H9 (cell line): ENCODE measurements at regions not wholly inside any gene's neighbourhood (a gene's known extent, or its start where the extent isn't known, plus 50 kb on each side); places are given as distances from the start of the nearest gene placed in this dataset.

Experiments
- DNase-seq: peaks from one replicate; pipeline ENCODE4 v3.0.0-alpha.2; 2017
- H2AFZ ChIP-seq: one replicate; pipeline ENCODE4 v1.6.1; 2013; ENCODE audit warnings: mild to moderate bottlenecking, low read length, control low read depth, moderate library complexity
- H2AK5ac ChIP-seq: 2 replicates; pipeline ENCODE4 v1.6.1; 2013; ENCODE audit warnings: low read length, control low read depth, mixed read lengths; ENCODE audit not compliant: insufficient read length
- H2BK120ac ChIP-seq: one replicate; pipeline ENCODE4 v1.6.1; 2013; ENCODE audit warnings: low read depth, mild to moderate bottlenecking, low read length, control low read depth, inconsistent platforms; ENCODE audit not compliant: poor library complexity, severe bottlenecking
- H2BK12ac ChIP-seq: 2 replicates; pipeline ENCODE4 v1.6.1; 2013; ENCODE audit warnings: low read length, control low read depth, mixed read lengths, low read depth; ENCODE audit not compliant: insufficient read length
- H2BK15ac ChIP-seq: 2 replicates; pipeline ENCODE4 v1.6.1; 2013; ENCODE audit warnings: low read depth, low read length, control low read depth
- H2BK20ac ChIP-seq: one replicate; pipeline ENCODE4 v1.6.1; 2013; ENCODE audit warnings: low read depth, mild to moderate bottlenecking, low read length, control low read depth, inconsistent platforms; ENCODE audit not compliant: poor library complexity, severe bottlenecking
- H2BK5ac ChIP-seq: 2 replicates; pipeline ENCODE4 v1.6.1; 2013; ENCODE audit warnings: low read length, control low read depth, mixed read lengths; ENCODE audit not compliant: insufficient read length
- H3K14ac ChIP-seq: 2 replicates; pipeline ENCODE4 v1.6.1; 2013; ENCODE audit warnings: low read length, control low read depth; ENCODE audit not compliant: insufficient read depth
- H3K18ac ChIP-seq: 2 replicates; pipeline ENCODE4 v1.6.1; 2013; ENCODE audit warnings: low read depth, mild to moderate bottlenecking, mixed read lengths, low read length, control low read depth; ENCODE audit not compliant: insufficient read length
- H3K23ac ChIP-seq: 2 replicates; pipeline ENCODE4 v1.6.1; 2013; ENCODE audit warnings: low read length, control low read depth, mixed read lengths, low read depth; ENCODE audit not compliant: insufficient read length
- H3K23me2 ChIP-seq: 2 replicates; pipeline ENCODE4 v1.6.1; 2013; ENCODE audit warnings: low read depth, mild to moderate bottlenecking, mixed read lengths, low read length, control low read depth; ENCODE audit not compliant: insufficient read length, poor library complexity, severe bottlenecking
- H3K27ac ChIP-seq: 2 replicates; pipeline ENCODE4 v1.5.1; 2013; ENCODE audit warnings: low read length, control low read depth, mixed read lengths, low read depth; ENCODE audit not compliant: insufficient read length
- H3K27me3 ChIP-seq: 2 replicates; pipeline ENCODE4 v1.6.1; 2013; ENCODE audit warnings: low read length, control low read depth, inconsistent platforms; ENCODE audit not compliant: insufficient read depth
- H3K4ac ChIP-seq: 2 replicates; pipeline ENCODE4 v1.6.1; 2013; ENCODE audit warnings: low read depth, mild to moderate bottlenecking, control low read depth, inconsistent platforms, low read length, moderate library complexity
- H3K4me1 ChIP-seq: 2 replicates; pipeline ENCODE4 v1.6.1; 2013; ENCODE audit warnings: low read length, control low read depth, inconsistent platforms; ENCODE audit not compliant: insufficient read depth
- H3K4me2 ChIP-seq: 2 replicates; pipeline ENCODE4 v1.6.1; 2013; ENCODE audit warnings: low read length, control low read depth, mixed read lengths; ENCODE audit not compliant: insufficient read length, insufficient read depth
- H3K56ac ChIP-seq: 2 replicates; pipeline ENCODE4 v1.6.1; 2013; ENCODE audit warnings: low read depth, mild to moderate bottlenecking, mixed read lengths, low read length, control low read depth; ENCODE audit not compliant: insufficient read length
- H3K79me1 ChIP-seq: 2 replicates; pipeline ENCODE4 v1.6.1; 2013; ENCODE audit warnings: low read depth, mild to moderate bottlenecking, moderate library complexity, low read length, control low read depth, inconsistent platforms; ENCODE audit not compliant: insufficient read depth, poor library complexity, severe bottlenecking
- H3K79me2 ChIP-seq: 2 replicates; pipeline ENCODE4 v1.6.1; 2013; ENCODE audit warnings: low read length, control low read depth, inconsistent platforms; ENCODE audit not compliant: insufficient read depth
- H3K9ac ChIP-seq: 2 replicates; pipeline ENCODE4 v1.6.1; 2013; ENCODE audit warnings: low read length, control low read depth, mixed read lengths; ENCODE audit not compliant: insufficient read length; ENCODE audit errors: extremely low read depth
- H3K9me3 ChIP-seq: one replicate; pipeline ENCODE4 v1.6.1; 2013; ENCODE audit warnings: low read depth, low read length, inconsistent platforms; ENCODE audit not compliant: control insufficient read depth
- H3T11ph ChIP-seq: one replicate; pipeline ENCODE4 v1.6.1; 2013; ENCODE audit warnings: mild to moderate bottlenecking, low read length, control low read depth, inconsistent platforms
- H4K20me1 ChIP-seq: one replicate; pipeline ENCODE4 v1.6.1; 2013; ENCODE audit not compliant: control insufficient read depth, insufficient read length, insufficient read depth
- H4K5ac ChIP-seq: 2 replicates; pipeline ENCODE4 v1.6.1; 2013; ENCODE audit warnings: low read depth, mild to moderate bottlenecking, mixed read lengths, low read length, control low read depth; ENCODE audit not compliant: insufficient read length
- H4K8ac ChIP-seq: replicated peaks from 2 replicates; pipeline ENCODE4 v1.6.1; 2013; ENCODE audit warnings: low read length, control low read depth, mixed read lengths, low read depth; ENCODE audit not compliant: insufficient read length
- H4K91ac ChIP-seq: 2 replicates; pipeline ENCODE4 v1.6.1; 2013; ENCODE audit warnings: low read depth, mild to moderate bottlenecking, moderate library complexity, mixed read lengths, low read length, control low read depth; ENCODE audit not compliant: insufficient read length
- H3K27ac Mint-ChIP-seq, 3 experiments: 2 replicates in 2 of 3; 3 replicates in 1 of 3; pipeline ENCODE4 v1.8.0; 2020 to 2021; ENCODE audit warnings: mixed read lengths in 3 of 3, mild to moderate bottlenecking in 1 of 3, moderate library complexity in 1 of 3
- H3K27me3 Mint-ChIP-seq: 2 replicates; pipeline ENCODE4 v1.8.0; 2021; ENCODE audit warnings: low read depth, mild to moderate bottlenecking, moderate library complexity, mixed read lengths
- H3K36me3 Mint-ChIP-seq, 3 experiments: 2 replicates in 2 of 3; 3 replicates in 1 of 3; pipeline ENCODE4 v1.8.0; 2020 to 2021; ENCODE audit warnings: low read depth in 3 of 3, mixed read lengths in 3 of 3; ENCODE audit not compliant: insufficient read depth in 1 of 3
- H3K4me1 Mint-ChIP-seq, 2 experiments: 2 replicates each; pipeline ENCODE4 v1.8.0; 2020; ENCODE audit warnings: mixed read lengths in 2 of 2
- H3K4me3 Mint-ChIP-seq, 2 experiments: 2 replicates in 1 of 2; 3 replicates in 1 of 2; pipeline ENCODE4 v1.8.0; 2020 to 2021; ENCODE audit warnings: mild to moderate bottlenecking in 2 of 2, mixed read lengths in 2 of 2, moderate library complexity in 1 of 2
- H3K9me3 Mint-ChIP-seq, 2 experiments: 2 replicates in 1 of 2; 3 replicates in 1 of 2; pipeline ENCODE4 v1.8.0; 2020; ENCODE audit warnings: mild to moderate bottlenecking in 2 of 2, mixed read lengths in 2 of 2, moderate library complexity in 1 of 2
- WGBS: extraction: QIAGEN DNeasy Blood & Tissue Kit; methylation state at CpG from one replicate; pipeline ENCODE4 v1.1.7; 2013; ENCODE audit warnings: missing lambda C conversion rate, low lambda C conversion rate, mixed read lengths; ENCODE audit not compliant: insufficient read length; ENCODE audit errors: extremely low coverage; 5-methylcytosine and 5-hydroxymethylcytosine counted together
- TF ChIP-seq, protein P1 (sequence below): fragments of 200-600 bp; sonication (generic); conservative IDR thresholded peaks from 3 replicates; pipeline ENCODE4 v1.8.0; 2021; ENCODE audit warnings: antibody characterized with exemption, mild to moderate bottlenecking

DNA sequence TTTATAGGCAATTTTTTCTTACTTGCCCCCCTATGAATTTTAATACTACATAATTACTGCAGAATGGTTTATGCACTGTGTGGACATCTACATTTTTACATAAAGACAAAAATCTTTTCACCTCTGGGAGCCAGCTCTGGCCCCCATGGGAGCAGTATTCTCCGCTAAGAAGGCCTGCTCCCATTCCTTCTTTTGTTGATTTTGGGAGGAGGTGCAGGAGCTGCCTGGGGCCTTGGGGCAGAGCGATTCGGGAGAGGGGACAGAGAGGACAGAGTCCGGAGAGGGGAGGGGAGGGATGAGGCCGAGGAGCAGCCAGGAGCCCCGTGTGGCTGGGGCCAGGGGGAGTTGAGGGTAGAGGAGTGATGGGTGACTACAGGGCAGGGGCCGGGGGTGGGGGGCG is 452.0 kb downstream of the PREX1 start:
- Mint-ChIP-seq H3K27ac (peak overlapping the region in 1 of 3 experiments; percentile 66; a peak in 1 of 7 replicates), H3K4me1 (peaks cover 52 to 62% of the 10 kb centered on the region in 2 experiments), H3K36me3 (no peaks in the 10 kb centered on the region), H3K4me3 (peak overlapping the region in 1 of 2 experiments; percentile 38; a peak in 1 of 5 replicates), H3K9me3 (no peaks in the 10 kb centered on the region), H3K27me3 (peaks cover 6% of the 10 kb centered on the region)
- WGBS = no CpG with 5 or more reads among the region's 8 CpGs
- Histone ChIP-seq H2AK5ac (no peak overlapping the region), H4K8ac (no peak overlapping the region), H3K79me1 (no peaks in the 10 kb centered on the region), H3K79me2 (no peaks in the 10 kb centered on the region), H3K14ac (no peak overlapping the region), H3K9ac (no peak overlapping the region), H2BK5ac (no peak overlapping the region), H4K91ac (no peak overlapping the region), H2BK120ac (no peak overlapping the region), H4K5ac (no peak overlapping the region), H3K9me3 (no peaks in the 10 kb centered on the region), H3K4ac (no peak overlapping the region), H2AFZ (no peak overlapping the region), H3K4me2 (no peak overlapping the region), H2BK12ac (no peak overlapping the region), H4K20me1 (no peaks in the 10 kb centered on the region), H3K27ac (no peak overlapping the region), H2BK20ac (no peak overlapping the region), H3K23me2 (no peaks in the 10 kb centered on the region), H3T11ph (no peak overlapping the region), H3K23ac (no peak overlapping the region), H3K4me1 (no peaks in the 10 kb centered on the region), H2BK15ac (no peak overlapping the region), H3K56ac (no peak overlapping the region), H3K27me3 (no peaks in the 10 kb centered on the region), H3K18ac (no peak overlapping the region)
- DNase-seq = no peak
- TF ChIP-seq, protein P1, sequence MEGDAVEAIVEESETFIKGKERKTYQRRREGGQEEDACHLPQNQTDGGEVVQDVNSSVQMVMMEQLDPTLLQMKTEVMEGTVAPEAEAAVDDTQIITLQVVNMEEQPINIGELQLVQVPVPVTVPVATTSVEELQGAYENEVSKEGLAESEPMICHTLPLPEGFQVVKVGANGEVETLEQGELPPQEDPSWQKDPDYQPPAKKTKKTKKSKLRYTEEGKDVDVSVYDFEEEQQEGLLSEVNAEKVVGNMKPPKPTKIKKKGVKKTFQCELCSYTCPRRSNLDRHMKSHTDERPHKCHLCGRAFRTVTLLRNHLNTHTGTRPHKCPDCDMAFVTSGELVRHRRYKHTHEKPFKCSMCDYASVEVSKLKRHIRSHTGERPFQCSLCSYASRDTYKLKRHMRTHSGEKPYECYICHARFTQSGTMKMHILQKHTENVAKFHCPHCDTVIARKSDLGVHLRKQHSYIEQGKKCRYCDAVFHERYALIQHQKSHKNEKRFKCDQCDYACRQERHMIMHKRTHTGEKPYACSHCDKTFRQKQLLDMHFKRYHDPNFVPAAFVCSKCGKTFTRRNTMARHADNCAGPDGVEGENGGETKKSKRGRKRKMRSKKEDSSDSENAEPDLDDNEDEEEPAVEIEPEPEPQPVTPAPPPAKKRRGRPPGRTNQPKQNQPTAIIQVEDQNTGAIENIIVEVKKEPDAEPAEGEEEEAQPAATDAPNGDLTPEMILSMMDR = no peak
